Activated CD8-positive, alpha-beta T cell treated with anti-CD3 and anti-CD28 coated beads for 36 hours (primary cell): ENCODE measurements at regions not wholly inside any gene's neighbourhood (a gene's known extent, or its start where the extent isn't known, plus 50 kb on each side); places are given as distances from the start of the nearest gene placed in this dataset.

Experiments
- ATAC-seq: fragments of 200-7000 bp; cut with Tn5 transposase; one replicate; pipeline ENCODE4 v1.10.0; 2021; ENCODE audit warnings: mild to moderate bottlenecking, moderate library complexity
- CTCF ChIA-PET: fragments of 350-600 bp; sonication (Branson Sonifier 250); formaldehyde crosslinking; loops from one replicate; lab custom pipeline; 2021; ENCODE audit warnings: antibody characterized with exemption; lab: Charles Lee
- POLR2A ChIA-PET: fragments of 350-600 bp; sonication (Branson Sonifier 250); formaldehyde crosslinking; loops from one replicate; lab custom pipeline; 2021; ENCODE audit warnings: antibody characterized with exemption; lab: Charles Lee
- DNase-seq: peaks from one replicate; pipeline ENCODE4 v3.0.0-alpha.2; 2020
- H3K27ac Mint-ChIP-seq: one replicate; pipeline ENCODE4 v1.8.0; 2021; ENCODE audit warnings: mild to moderate bottlenecking, mixed read lengths
- H3K27me3 Mint-ChIP-seq: one replicate; pipeline ENCODE4 v1.8.0; 2021; ENCODE audit warnings: mixed read lengths
- H3K36me3 Mint-ChIP-seq: one replicate; pipeline ENCODE4 v1.8.0; 2021; ENCODE audit warnings: low read depth, mixed read lengths
- H3K4me1 Mint-ChIP-seq: one replicate; pipeline ENCODE4 v1.8.0; 2021; ENCODE audit warnings: low read depth, mixed read lengths
- H3K4me3 Mint-ChIP-seq: one replicate; pipeline ENCODE4 v1.8.0; 2021; ENCODE audit warnings: mild to moderate bottlenecking, moderate library complexity, mixed read lengths
- H3K9me3 Mint-ChIP-seq: one replicate; pipeline ENCODE4 v1.8.0; 2021; ENCODE audit warnings: mixed read lengths
- CTCF ChIP-seq: fragments of 200-600 bp; IDR thresholded peaks from one replicate; pipeline ENCODE4 v1.8.0; 2022; ENCODE audit warnings: antibody characterized with exemption, mild to moderate bottlenecking
- intact Hi-C: fragments of 100-400 bp; cut with micrococcal nuclease; formaldehyde crosslinking; loops from one replicate; pipeline ENCODE4 v1.10.0; 2022

DNA sequence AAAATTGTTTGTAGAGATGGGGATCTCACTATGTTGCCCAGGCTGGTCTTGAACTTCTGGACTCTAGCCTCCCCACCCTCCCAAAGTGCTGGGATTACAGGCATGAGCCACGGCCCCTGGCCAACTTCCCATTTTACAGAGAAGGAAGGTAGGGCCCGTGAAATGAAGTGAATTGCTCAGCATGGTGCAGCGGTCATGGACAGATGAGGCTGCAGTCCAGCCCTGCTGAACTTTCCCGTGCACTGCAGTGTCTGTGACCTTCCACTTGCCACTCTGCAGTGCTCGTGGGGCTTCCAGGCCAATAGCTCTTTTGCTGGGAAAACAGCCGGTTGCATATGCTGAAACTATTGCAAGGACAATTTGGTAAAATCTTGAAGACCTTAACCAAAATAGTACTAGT, 454.4 kb upstream of the FAT1 start:
- no peak for ATAC-seq
- H3K27me3 Mint-ChIP-seq: no peaks in the 10 kb centered on the region
- no peak for TF ChIP-seq CTCF
- H3K36me3 Mint-ChIP-seq: no peaks in the 10 kb centered on the region
- intact Hi-C loops: no loop called here
- POLR2A ChIA-PET: interaction anchor here (0.6 kb wide), 1 partner anchor 32 kb away, joined by 3 read pairs; no protein-coding TSS in a partner anchor
- H3K4me1 Mint-ChIP-seq: no peaks in the 10 kb centered on the region
- no peak overlapping the region for H3K27ac Mint-ChIP-seq
- H3K9me3 Mint-ChIP-seq: peaks cover 4% of the 10 kb centered on the region
- DNase-seq: no peak
- CTCF ChIA-PET: no interaction called here
- no peak overlapping the region for H3K4me3 Mint-ChIP-seq

DNA sequence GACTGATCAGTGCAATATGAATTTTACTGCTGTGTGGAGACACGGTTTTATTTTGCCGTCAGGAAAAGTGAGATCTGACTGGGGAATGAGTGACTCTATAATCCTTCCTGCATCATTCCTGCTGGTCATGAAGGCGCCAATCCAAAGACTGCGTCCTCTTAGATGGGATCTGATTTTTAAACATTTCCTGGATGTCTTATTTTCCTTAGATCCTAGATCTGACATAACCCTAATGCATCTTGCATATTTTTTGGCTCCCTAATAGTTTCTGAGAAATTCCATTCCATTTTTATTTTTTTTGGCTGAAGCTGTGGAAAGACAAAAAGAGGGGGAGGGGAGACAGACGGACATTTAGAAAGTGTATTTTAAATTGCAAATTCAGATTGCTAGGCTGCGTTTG, 454.9 kb upstream of the FAT1 start:
- ATAC-seq (no peak), DNase-seq (no peak)
- no peak for TF ChIP-seq CTCF
- CTCF ChIA-PET: no interaction called here
- Mint-ChIP-seq H3K4me1 (no peaks in the 10 kb centered on the region), H3K27ac (no peak overlapping the region), H3K9me3 (peaks cover 4% of the 10 kb centered on the region), H3K27me3 (no peaks in the 10 kb centered on the region), H3K4me3 (no peak overlapping the region), H3K36me3 (no peaks in the 10 kb centered on the region)
- POLR2A ChIA-PET: no interaction called here
- intact Hi-C loops: no loop called here

GRCh38 chr4:187179086-187180058, 455.7 kb upstream of the FAT1 start:
- Mint-ChIP-seq H3K4me3 (no peak overlapping the region), H3K4me1 (no peaks in the 10 kb centered on the region), H3K27me3 (no peaks in the 10 kb centered on the region), H3K36me3 (no peaks in the 10 kb centered on the region), H3K9me3 (no peaks in the 10 kb centered on the region), H3K27ac (no peak overlapping the region)
- no peak for DNase-seq
- CTCF ChIA-PET: no interaction called here
- TF ChIP-seq CTCF: no peak
- POLR2A ChIA-PET: no interaction called here
- no peak for ATAC-seq
- intact Hi-C loops: no loop called here

GRCh38 chr4:187181054-187181453, 457.4 kb upstream of the FAT1 start:
- H3K27me3 Mint-ChIP-seq: no peaks in the 10 kb centered on the region
- H3K36me3 Mint-ChIP-seq: no peaks in the 10 kb centered on the region
- no peak for TF ChIP-seq CTCF
- DNase-seq (no peak), ATAC-seq (no peak)
- no peaks in the 10 kb centered on the region for H3K9me3 Mint-ChIP-seq
- no peak overlapping the region for H3K4me3 Mint-ChIP-seq
- H3K27ac Mint-ChIP-seq: no peak overlapping the region
- CTCF ChIA-PET: no interaction called here
- H3K4me1 Mint-ChIP-seq: no peaks in the 10 kb centered on the region
- POLR2A ChIA-PET: no interaction called here
- intact Hi-C loops: no loop called here

GRCh38 chr4:187183346-187183745, 459.7 kb upstream of the FAT1 start:
- TF ChIP-seq CTCF: no peak
- DNase-seq: no peak
- H3K36me3 Mint-ChIP-seq: no peaks in the 10 kb centered on the region
- H3K27me3 Mint-ChIP-seq: no peaks in the 10 kb centered on the region
- ChIA-PET CTCF (no interaction called here), POLR2A (no interaction called here)
- H3K9me3 Mint-ChIP-seq: no peaks in the 10 kb centered on the region
- intact Hi-C loops: no loop called here
- H3K27ac Mint-ChIP-seq: no peak overlapping the region
- no peak for ATAC-seq
- H3K4me3 Mint-ChIP-seq: no peak overlapping the region
- H3K4me1 Mint-ChIP-seq: no peaks in the 10 kb centered on the region
